Parathyroid adenoma (tissue), 2 donors: ENCODE measurements at regions not wholly inside any gene's neighbourhood (a gene's known extent, or its start where the extent isn't known, plus 50 kb on each side); places are given as distances from the start of the nearest gene placed in this dataset.
"Not testable (repeated sequence)": the region's sequence is repeated elsewhere in the genome, so short reads cannot be mapped to it uniquely, and the experiment has no call there.

ENCODE experiments used
- H2AFZ ChIP-seq: fragments of 300-600 bp; sonication (generic); one replicate; pipeline ENCODE4 v1.7.0; 2017; ENCODE audit warnings: antibody characterized with exemption, mild to moderate bottlenecking
- H3K27ac ChIP-seq: fragments of 300-600 bp; sonication (generic); one replicate; pipeline ENCODE4 v1.7.0; 2017
- H3K27me3 ChIP-seq: fragments of 300-600 bp; sonication (generic); one replicate; pipeline ENCODE4 v1.7.0; 2017; ENCODE audit warnings: low read length; ENCODE audit not compliant: control insufficient read depth, insufficient read depth
- H3K36me3 ChIP-seq: fragments of 300-600 bp; sonication (generic); one replicate; pipeline ENCODE4 v1.7.0; 2017; ENCODE audit warnings: low read length; ENCODE audit not compliant: control insufficient read depth, insufficient read depth
- H3K4me1 ChIP-seq: fragments of 300-600 bp; sonication (generic); one replicate; pipeline ENCODE4 v1.7.0; 2017; ENCODE audit warnings: control low read depth
- H3K4me2 ChIP-seq: fragments of 300-600 bp; sonication (generic); one replicate; pipeline ENCODE4 v1.7.0; 2017; ENCODE audit warnings: low read length
- H3K4me3 ChIP-seq: fragments of 300-600 bp; sonication (generic); one replicate; pipeline ENCODE4 v1.7.0; 2017; ENCODE audit warnings: low read depth, low read length
- H3K79me2 ChIP-seq: fragments of 300-600 bp; sonication (generic); one replicate; pipeline ENCODE4 v1.7.0; 2017; ENCODE audit warnings: control low read depth
- H3K9ac ChIP-seq: fragments of 300-600 bp; sonication (generic); one replicate; pipeline ENCODE4 v1.7.0; 2017; ENCODE audit warnings: mild to moderate bottlenecking
- H3K9me3 ChIP-seq: fragments of 300-600 bp; sonication (generic); one replicate; pipeline ENCODE4 v1.7.0; 2017; ENCODE audit warnings: low read length; ENCODE audit not compliant: control insufficient read depth
- CTCF ChIP-seq: fragments of 300-600 bp; sonication (generic); IDR thresholded peaks from one replicate; pipeline ENCODE4 v1.7.0; 2017; ENCODE audit warnings: antibody characterized with exemption, mild to moderate bottlenecking
- donor health status: primary hyperparathyroidism.

- H3K36me3 ChIP-seq = no peaks in the 10 kb centered on the region
- no peak overlapping the region for H2AFZ ChIP-seq
- H3K4me2 ChIP-seq = no peak overlapping the region
- H3K9ac ChIP-seq = no peak overlapping the region
- H3K4me3 ChIP-seq = no peak overlapping the region
- no peaks in the 10 kb centered on the region for H3K4me1 ChIP-seq
- no peaks in the 10 kb centered on the region for H3K79me2 ChIP-seq
- H3K27ac ChIP-seq = no peak overlapping the region
- H3K27me3 ChIP-seq = no peaks in the 10 kb centered on the region
- no peaks in the 10 kb centered on the region for H3K9me3 ChIP-seq
- TF ChIP-seq CTCF = no peak
Measured at GRCh38 chr9:33737811-33738606, 57.4 kb upstream of the PRSS3 start.

- no peaks in the 10 kb centered on the region for H3K9me3 ChIP-seq
- H3K9ac ChIP-seq = no peak overlapping the region
- H3K27ac ChIP-seq = no peak overlapping the region
- no peaks in the 10 kb centered on the region for H3K4me1 ChIP-seq
- H3K79me2 ChIP-seq = no peaks in the 10 kb centered on the region
- H3K4me2 ChIP-seq = no peak overlapping the region
- no peak overlapping the region for H3K4me3 ChIP-seq
- H3K36me3 ChIP-seq = no peaks in the 10 kb centered on the region
- no peaks in the 10 kb centered on the region for H3K27me3 ChIP-seq
- no peak for TF ChIP-seq CTCF
- no peak overlapping the region for H2AFZ ChIP-seq
Measured at GRCh38 chr9:33739398-33739797, 56.0 kb upstream of the PRSS3 start.

GRCh38 chr9:33740075-33740474, 55.3 kb upstream of the PRSS3 start:
- Histone ChIP-seq H3K27me3 (no peaks in the 10 kb centered on the region), H3K9me3 (no peaks in the 10 kb centered on the region), H3K4me1 (no peaks in the 10 kb centered on the region), H3K79me2 (no peaks in the 10 kb centered on the region), H3K4me3 (no peak overlapping the region), H3K27ac (no peak overlapping the region), H3K36me3 (no peaks in the 10 kb centered on the region), H2AFZ (no peak overlapping the region), H3K4me2 (no peak overlapping the region), H3K9ac (no peak overlapping the region)
- no peak for TF ChIP-seq CTCF

- H3K4me1 ChIP-seq, H3K27ac ChIP-seq, H3K36me3 ChIP-seq, H2AFZ ChIP-seq, H3K4me2 ChIP-seq, H3K79me2 ChIP-seq, H3K27me3 ChIP-seq, H3K9me3 ChIP-seq, H3K4me3 ChIP-seq, H3K9ac ChIP-seq: not testable (repeated sequence)
Measured at GRCh38 chr9:33740958-33741357, 54.4 kb upstream of the PRSS3 start.

- H3K27ac ChIP-seq = no peak overlapping the region
- H3K9ac ChIP-seq = no peak overlapping the region
- no peaks in the 10 kb centered on the region for H3K79me2 ChIP-seq
- TF ChIP-seq CTCF = no peak
- H3K4me3 ChIP-seq = no peak overlapping the region
- no peak overlapping the region for H2AFZ ChIP-seq
- H3K36me3 ChIP-seq = no peaks in the 10 kb centered on the region
- H3K4me2 ChIP-seq = no peak overlapping the region
- no peaks in the 10 kb centered on the region for H3K4me1 ChIP-seq
- H3K9me3 ChIP-seq = no peaks in the 10 kb centered on the region
- H3K27me3 ChIP-seq = no peaks in the 10 kb centered on the region
Measured at GRCh38 chr9:33742051-33742450, 53.3 kb upstream of the PRSS3 start.
